Fibroblast of lung (primary cell): ENCODE measurements at regions not wholly inside any gene's neighbourhood (a gene's known extent, or its start where the extent isn't known, plus 50 kb on each side); places are given as distances from the start of the nearest gene placed in this dataset.

Experiments
- EZH2 ChIP-seq: IDR thresholded peaks from 2 replicates; pipeline ENCODE4 v1.5.1; 2012; ENCODE audit warnings: low read length, control low read depth, mild to moderate bottlenecking; ENCODE audit errors: missing control alignments
- TF ChIP-seq, protein P1 (sequence below), 2 donors: IDR thresholded peaks in 1 of 2; conservative IDR thresholded peaks in 1 of 2; 1 replicate in 1 of 2; 2 replicates in 1 of 2; pipeline ENCODE4 v1.5.1; 2011 to 2012; ENCODE audit warnings: low read length in 2 of 2, control low read depth in 1 of 2, inconsistent platforms in 1 of 2, low read depth in 1 of 2, mild to moderate bottlenecking in 1 of 2

DNA sequence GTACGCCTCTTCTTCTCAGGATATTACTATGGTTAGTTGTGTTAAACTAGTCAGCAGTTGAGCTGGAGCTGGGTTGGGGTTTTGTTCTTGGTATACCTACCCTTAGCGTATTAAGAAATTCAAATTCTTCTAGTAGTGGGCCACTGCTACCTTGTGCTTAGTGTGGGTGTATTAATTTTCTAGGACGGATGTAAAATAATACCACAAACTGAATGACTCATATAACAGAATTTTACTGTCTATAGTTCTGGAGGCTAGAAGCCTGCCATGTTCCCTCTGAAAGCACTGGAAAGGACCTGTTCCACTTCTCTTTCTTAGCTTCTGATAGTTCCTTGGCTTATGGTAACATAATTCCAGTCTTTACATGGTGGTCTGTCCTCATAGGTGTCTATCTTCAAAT lies 1274.7 kb downstream of the ADGRL3 start:
- TF ChIP-seq, protein P1, sequence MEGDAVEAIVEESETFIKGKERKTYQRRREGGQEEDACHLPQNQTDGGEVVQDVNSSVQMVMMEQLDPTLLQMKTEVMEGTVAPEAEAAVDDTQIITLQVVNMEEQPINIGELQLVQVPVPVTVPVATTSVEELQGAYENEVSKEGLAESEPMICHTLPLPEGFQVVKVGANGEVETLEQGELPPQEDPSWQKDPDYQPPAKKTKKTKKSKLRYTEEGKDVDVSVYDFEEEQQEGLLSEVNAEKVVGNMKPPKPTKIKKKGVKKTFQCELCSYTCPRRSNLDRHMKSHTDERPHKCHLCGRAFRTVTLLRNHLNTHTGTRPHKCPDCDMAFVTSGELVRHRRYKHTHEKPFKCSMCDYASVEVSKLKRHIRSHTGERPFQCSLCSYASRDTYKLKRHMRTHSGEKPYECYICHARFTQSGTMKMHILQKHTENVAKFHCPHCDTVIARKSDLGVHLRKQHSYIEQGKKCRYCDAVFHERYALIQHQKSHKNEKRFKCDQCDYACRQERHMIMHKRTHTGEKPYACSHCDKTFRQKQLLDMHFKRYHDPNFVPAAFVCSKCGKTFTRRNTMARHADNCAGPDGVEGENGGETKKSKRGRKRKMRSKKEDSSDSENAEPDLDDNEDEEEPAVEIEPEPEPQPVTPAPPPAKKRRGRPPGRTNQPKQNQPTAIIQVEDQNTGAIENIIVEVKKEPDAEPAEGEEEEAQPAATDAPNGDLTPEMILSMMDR (conservative IDR thresholded peaks at IDR 0.05 in 1 of 2, IDR thresholded peaks at IDR 0.05 in 1 of 2; ENCODE audit: low read depth in 1 of 2, low read length in 2 of 2) = no peak
- no peak for TF ChIP-seq EZH2
